ENCODE measurements at regions not wholly inside any gene's neighbourhood (a gene's known extent, or its start where the extent isn't known, plus 50 kb on each side); places are given as distances from the start of the nearest gene placed in this dataset.
"Not testable (repeated sequence)": the region's sequence is repeated elsewhere in the genome, so short reads cannot be mapped to it uniquely, and the experiment has no call there.

DNA sequence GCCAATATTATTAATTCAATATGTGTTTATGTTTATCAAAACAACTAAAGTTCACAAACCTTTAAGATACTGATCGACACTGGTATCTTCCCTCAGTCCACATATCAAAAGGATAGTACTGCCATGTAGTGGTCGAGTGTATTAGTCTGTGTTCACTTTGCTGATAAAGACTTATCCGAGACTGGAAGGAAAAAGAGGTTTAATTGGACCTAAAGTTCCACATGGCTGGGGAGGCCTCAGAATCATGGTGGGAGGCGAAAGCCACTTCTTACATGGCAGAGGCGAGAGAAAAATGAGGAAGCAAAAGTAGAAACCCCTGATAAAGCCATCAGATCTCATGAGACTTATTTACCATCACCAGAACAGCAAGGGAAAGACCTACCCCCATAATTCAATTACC, 325.4 kb upstream of the PHF14 start:
- DNase-seq (ENCODE audit: low read depth), result no peak
- no peak overlapping the region for H3K4me3 ChIP-seq (ENCODE audit: low read depth, low read length)
- TF ChIP-seq MYC (IDR thresholded peaks at IDR 0.05; ENCODE audit: low read depth, low read length), result no peak
- TF ChIP-seq, protein P1, sequence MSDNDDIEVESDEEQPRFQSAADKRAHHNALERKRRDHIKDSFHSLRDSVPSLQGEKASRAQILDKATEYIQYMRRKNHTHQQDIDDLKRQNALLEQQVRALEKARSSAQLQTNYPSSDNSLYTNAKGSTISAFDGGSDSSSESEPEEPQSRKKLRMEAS (IDR thresholded peaks at IDR 0.05; ENCODE audit: low read depth, low read length), result no peak
- TF ChIP-seq, protein P2, sequence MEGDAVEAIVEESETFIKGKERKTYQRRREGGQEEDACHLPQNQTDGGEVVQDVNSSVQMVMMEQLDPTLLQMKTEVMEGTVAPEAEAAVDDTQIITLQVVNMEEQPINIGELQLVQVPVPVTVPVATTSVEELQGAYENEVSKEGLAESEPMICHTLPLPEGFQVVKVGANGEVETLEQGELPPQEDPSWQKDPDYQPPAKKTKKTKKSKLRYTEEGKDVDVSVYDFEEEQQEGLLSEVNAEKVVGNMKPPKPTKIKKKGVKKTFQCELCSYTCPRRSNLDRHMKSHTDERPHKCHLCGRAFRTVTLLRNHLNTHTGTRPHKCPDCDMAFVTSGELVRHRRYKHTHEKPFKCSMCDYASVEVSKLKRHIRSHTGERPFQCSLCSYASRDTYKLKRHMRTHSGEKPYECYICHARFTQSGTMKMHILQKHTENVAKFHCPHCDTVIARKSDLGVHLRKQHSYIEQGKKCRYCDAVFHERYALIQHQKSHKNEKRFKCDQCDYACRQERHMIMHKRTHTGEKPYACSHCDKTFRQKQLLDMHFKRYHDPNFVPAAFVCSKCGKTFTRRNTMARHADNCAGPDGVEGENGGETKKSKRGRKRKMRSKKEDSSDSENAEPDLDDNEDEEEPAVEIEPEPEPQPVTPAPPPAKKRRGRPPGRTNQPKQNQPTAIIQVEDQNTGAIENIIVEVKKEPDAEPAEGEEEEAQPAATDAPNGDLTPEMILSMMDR (IDR thresholded peaks at IDR 0.05; ENCODE audit: low read depth, low read length), result no peak
- TF ChIP-seq POLR2A (IDR thresholded peaks at IDR 0.05; ENCODE audit: extremely low read depth, insufficient read length), result no peak

DNA sequence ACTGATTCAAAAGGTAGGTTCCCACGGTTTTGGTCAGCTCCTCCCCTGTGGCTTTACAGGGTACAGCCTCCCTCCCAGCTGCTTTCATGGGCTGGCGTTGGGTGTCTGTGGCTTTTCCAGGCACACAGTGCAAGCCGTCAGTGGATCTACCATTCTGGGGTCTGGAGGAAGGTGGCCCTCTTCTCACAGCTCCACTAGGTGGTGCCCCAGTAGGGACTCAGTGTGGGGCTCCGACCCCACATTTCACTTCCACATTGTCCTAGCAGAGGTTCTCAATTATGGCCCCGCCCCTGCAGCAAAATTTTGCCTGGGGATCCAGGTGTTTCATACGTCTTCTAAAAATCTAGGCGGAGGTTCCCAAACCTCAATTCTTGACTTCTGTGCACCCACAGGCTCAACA, 324.6 kb upstream of the PHF14 start:
- DNase-seq (ENCODE audit: low read depth); H3K4me3 ChIP-seq (ENCODE audit: low read depth, low read length): not testable (repeated sequence)

DNA sequence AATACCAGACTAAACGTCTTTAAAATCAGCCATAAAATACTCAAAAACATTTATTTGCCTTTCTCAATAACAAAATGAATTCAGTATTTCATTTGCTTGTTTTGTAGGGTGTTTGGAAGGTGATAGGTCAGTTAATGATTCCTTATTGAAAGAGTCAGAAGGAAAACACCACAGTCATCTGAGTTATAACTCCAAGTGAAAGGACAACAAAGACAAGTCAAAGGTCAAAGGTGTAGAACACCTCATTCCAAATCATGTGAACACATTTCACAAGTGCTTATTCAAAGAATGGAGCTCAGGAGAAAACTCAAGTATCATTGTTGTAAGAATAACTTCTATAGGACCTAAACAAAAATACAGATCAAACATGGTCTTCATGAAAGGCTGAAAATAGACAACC, 318.6 kb upstream of the PHF14 start:
- H3K4me3 ChIP-seq (ENCODE audit: low read depth, low read length), result no peak overlapping the region
- TF ChIP-seq MYC (IDR thresholded peaks at IDR 0.05; ENCODE audit: low read depth, low read length) (no peak), POLR2A (IDR thresholded peaks at IDR 0.05; ENCODE audit: extremely low read depth, insufficient read length) (no peak)
- TF ChIP-seq, protein P2 (IDR thresholded peaks at IDR 0.05; ENCODE audit: low read depth, low read length), result no peak
- TF ChIP-seq, protein P1 (IDR thresholded peaks at IDR 0.05; ENCODE audit: low read depth, low read length), result no peak
- DNase-seq (ENCODE audit: low read depth), result no peak

DNA sequence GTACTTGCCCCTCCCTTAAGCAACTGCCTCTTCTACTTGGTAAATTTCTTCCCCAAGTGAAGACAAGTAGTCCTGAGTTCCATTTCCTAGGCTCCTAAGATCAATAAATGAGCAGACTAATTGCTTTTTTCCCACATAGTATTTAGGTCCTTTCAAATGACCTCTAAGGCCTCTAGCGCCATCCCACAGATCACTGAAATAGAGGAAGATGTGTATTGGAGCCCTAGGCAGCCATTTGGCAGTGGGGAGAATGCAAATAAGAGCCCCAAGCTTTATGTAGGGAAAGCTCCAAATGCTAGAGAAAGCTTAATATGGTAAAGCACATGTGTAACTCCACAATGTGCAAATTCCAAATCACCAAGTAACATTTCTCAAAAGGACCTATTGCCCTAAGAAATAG, 316.5 kb upstream of the PHF14 start:
- TF ChIP-seq POLR2A (IDR thresholded peaks at IDR 0.05; ENCODE audit: extremely low read depth, insufficient read length) (no peak), MYC (IDR thresholded peaks at IDR 0.05; ENCODE audit: low read depth, low read length) (no peak)
- TF ChIP-seq, protein P2 (IDR thresholded peaks at IDR 0.05; ENCODE audit: low read depth, low read length), result no peak
- TF ChIP-seq, protein P1 (IDR thresholded peaks at IDR 0.05; ENCODE audit: low read depth, low read length), result no peak
- no peak for DNase-seq (ENCODE audit: low read depth)
- no peak overlapping the region for H3K4me3 ChIP-seq (ENCODE audit: low read depth, low read length)

DNA sequence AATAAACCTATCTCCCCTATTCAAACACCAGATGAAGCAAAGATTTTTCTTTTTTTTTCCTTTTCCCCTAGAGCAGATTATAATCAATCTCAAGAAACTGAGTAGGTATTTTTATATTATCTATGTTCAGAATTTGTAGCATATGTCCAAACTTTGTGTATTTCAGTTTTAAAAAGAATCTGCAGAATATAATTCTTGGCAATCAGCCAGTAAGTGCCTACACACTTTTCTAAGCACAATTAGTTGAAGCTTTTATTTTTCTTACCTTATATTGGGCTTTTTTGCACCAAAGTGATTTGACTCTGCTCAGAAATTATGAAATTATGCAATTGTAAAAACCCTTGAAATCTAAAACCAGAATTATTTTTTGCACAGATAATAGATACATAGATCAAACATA, 315.8 kb upstream of the PHF14 start:
- TF ChIP-seq MYC (IDR thresholded peaks at IDR 0.05; ENCODE audit: low read depth, low read length) (no peak), POLR2A (IDR thresholded peaks at IDR 0.05; ENCODE audit: extremely low read depth, insufficient read length) (no peak)
- TF ChIP-seq, protein P2 (IDR thresholded peaks at IDR 0.05; ENCODE audit: low read depth, low read length), result no peak
- TF ChIP-seq, protein P1 (IDR thresholded peaks at IDR 0.05; ENCODE audit: low read depth, low read length), result no peak
- no peak for DNase-seq (ENCODE audit: low read depth)
- no peak overlapping the region for H3K4me3 ChIP-seq (ENCODE audit: low read depth, low read length)

DNA sequence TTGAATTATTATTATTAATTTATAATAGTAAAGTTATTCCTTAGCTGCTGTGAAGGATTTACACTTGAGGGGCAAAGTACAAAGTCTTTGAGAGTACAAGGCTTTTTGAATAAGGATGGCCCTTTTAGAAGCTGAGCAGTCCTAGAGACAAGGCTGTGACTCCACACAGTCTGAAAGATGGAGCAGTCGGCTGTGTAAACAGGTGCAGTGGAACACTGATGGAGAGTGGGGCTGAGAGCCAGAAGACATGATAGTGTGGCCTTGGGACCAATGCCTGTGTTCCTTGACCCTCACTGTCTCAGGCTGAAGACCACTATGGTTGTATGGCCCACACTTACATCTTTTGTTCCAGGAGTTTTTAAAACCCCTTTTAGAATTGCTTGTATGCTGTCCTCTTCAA, 311.2 kb upstream of the PHF14 start:
- DNase-seq (ENCODE audit: low read depth), result no peak
- TF ChIP-seq MYC (IDR thresholded peaks at IDR 0.05; ENCODE audit: low read depth, low read length), result no peak
- TF ChIP-seq, protein P1 (IDR thresholded peaks at IDR 0.05; ENCODE audit: low read depth, low read length), result no peak
- TF ChIP-seq POLR2A (IDR thresholded peaks at IDR 0.05; ENCODE audit: extremely low read depth, insufficient read length), result no peak
- TF ChIP-seq, protein P2 (IDR thresholded peaks at IDR 0.05; ENCODE audit: low read depth, low read length), result no peak
- H3K4me3 ChIP-seq (ENCODE audit: low read depth, low read length), result no peak overlapping the region

Measured in NB4 (cell line).